Heart right ventricle (tissue), 16 donors: ENCODE measurements at regions not wholly inside any gene's neighbourhood (a gene's known extent, or its start where the extent isn't known, plus 50 kb on each side); places are given as distances from the start of the nearest gene placed in this dataset.

ENCODE experiments used
- ATAC-seq, 8 donors: fragments of 200-7000 bp; cut with Tn5 transposase; one replicate each; pipeline ENCODE4 v1.9.1; 2020; ENCODE audit warnings: mild to moderate bottlenecking in 8 of 8, moderate library complexity in 8 of 8, moderate number of reproducible peaks in 1 of 8
- DNase-seq, 2 donors: peaks; one replicate each; pipeline ENCODE4 v3.0.0-alpha.2; 2020
- H3K27ac ChIP-seq, 10 donors: fragments of 200-600 bp; sonication (generic) in 2 of 10; one replicate each; pipeline versions ENCODE4 v1.5.0 to v1.8.0; 2020 to 2022; ENCODE audit warnings: mild to moderate bottlenecking in 3 of 10
- H3K27me3 ChIP-seq, 7 donors: fragments of 200-600 bp; one replicate each; pipeline ENCODE4 v1.8.0; 2021 to 2022; ENCODE audit warnings: mild to moderate bottlenecking in 2 of 7
- H3K36me3 ChIP-seq, 9 donors: fragments of 200-600 bp; sonication (generic) in 1 of 9; one replicate each; pipeline versions ENCODE4 v1.5.0 to v1.8.0; 2020 to 2022; ENCODE audit warnings: mild to moderate bottlenecking in 2 of 9
- H3K4me1 ChIP-seq, 9 donors: fragments of 200-600 bp; sonication (generic) in 1 of 9; one replicate each; pipeline versions ENCODE4 v1.5.0 to v1.8.0; 2020 to 2022; ENCODE audit warnings: mild to moderate bottlenecking in 4 of 9
- H3K4me3 ChIP-seq, 10 donors: fragments of 200-600 bp; sonication (generic) in 2 of 10; one replicate each; pipeline versions ENCODE4 v1.5.0 to v1.8.0; 2020 to 2022; ENCODE audit warnings: mild to moderate bottlenecking in 7 of 10, moderate library complexity in 2 of 10
- H3K9me3 ChIP-seq, 11 donors: fragments of 200-600 bp in 10 of 11; sonication (generic) in 2 of 11; one replicate each; pipeline versions ENCODE4 v1.5.0 to v1.8.0; 2013 to 2022; ENCODE audit warnings: mild to moderate bottlenecking in 2 of 11, control low read depth in 1 of 11, moderate library complexity in 1 of 11
- WGBS, 2 donors: extraction: QIAGEN DNeasy Blood & Tissue Kit; methylation state at CpG; one replicate each; pipeline ENCODE4 v1.1.7; 2013; ENCODE audit warnings: inconsistent platforms in 1 of 2; 5-methylcytosine and 5-hydroxymethylcytosine counted together
- intact Hi-C, 10 donors: fragments of 100-400 bp; cut with DNase I; formaldehyde crosslinking; loops; one replicate each; pipeline versions ENCODE4 v1.11.1 to v1.14.2; 2022
- TF ChIP-seq, protein P1 (sequence below), 9 donors: fragments of 200-600 bp; sonication (generic) in 2 of 9; IDR thresholded peaks; one replicate each; pipeline versions ENCODE4 v1.5.0 to v1.8.0; 2021 to 2022; ENCODE audit warnings: antibody characterized with exemption in 9 of 9, mild to moderate bottlenecking in 5 of 9, moderate library complexity in 1 of 9
- donor health status: Arrhythmogenic right ventricular cardiomyopathy.
- donor health status: ischemic (EF 13 %, LVEDD 7.1; RV severe dilation, severe dysfunction).
- donor health status: healthy with polysubstance abuse.
- donor health status: DM: no; HTN: yes; CAD: no.
- donor health status: DM: no; HTN: no; CAD: no.
- donor health status: ischemic (EF 25% LVEDD 6.9; RV normal size, moderate dysfunction).
- donor health status: ischemic (EF 25% LVEDD 5.7; RV mildly dilated, moderate dysfunction).
- donor health status: healthy.
- donor health status: DM: yes; HTN: yes; CAD: no.
- donor health status: Ischemic cardiomyopathy.
- donor health status: ischemic (EF 35%, LVEDD 5.7; RV mildly dilated, moderate dysfunction).
- donor health status: nonischemic (EF 11% LVEDD 7.7; RV severe dilation, severe dysfunction).
- donor health status: DM: yes; HTN: yes; CAD: no.
- donor health status: PGD.
- donor health status: ischemic (EF 29% LVEDD 5.4; RV normal size, mild dysfunction).
- donor health status: nonischemic (EF 23%, LVEDD 6.1; RV moderate dilation, normal function).

DNA sequence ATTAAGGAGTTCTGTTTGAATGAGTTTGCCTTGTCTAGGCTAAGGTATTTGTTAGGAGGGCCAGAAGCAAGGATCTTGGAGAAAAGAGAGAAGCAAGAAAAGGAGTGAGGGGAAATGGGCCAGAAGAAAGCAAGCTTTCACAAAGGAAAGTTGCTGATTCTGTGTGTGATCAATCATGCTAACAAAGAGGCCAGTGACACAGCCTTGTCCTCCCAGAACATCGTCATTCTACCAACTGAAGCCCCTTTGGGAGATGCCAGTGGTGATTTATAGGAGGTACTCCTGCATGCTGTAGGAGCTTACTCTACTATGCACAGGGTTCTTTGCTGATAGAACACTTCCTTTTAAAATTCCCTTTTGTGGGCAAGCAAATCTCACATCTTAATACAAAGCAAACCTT is 449.2 kb upstream of the SPRED2 start:
- no peaks in the 10 kb centered on the region for H3K36me3 ChIP-seq
- H3K27me3 ChIP-seq: peaks cover 0 to 12% (median 7%) of the 10 kb centered on the region in 7 donors
- WGBS, 2 donors: 58% methylated on average over 1 of the region's 1 CpG
- intact Hi-C loops: no loop called here
- TF ChIP-seq, protein P1, sequence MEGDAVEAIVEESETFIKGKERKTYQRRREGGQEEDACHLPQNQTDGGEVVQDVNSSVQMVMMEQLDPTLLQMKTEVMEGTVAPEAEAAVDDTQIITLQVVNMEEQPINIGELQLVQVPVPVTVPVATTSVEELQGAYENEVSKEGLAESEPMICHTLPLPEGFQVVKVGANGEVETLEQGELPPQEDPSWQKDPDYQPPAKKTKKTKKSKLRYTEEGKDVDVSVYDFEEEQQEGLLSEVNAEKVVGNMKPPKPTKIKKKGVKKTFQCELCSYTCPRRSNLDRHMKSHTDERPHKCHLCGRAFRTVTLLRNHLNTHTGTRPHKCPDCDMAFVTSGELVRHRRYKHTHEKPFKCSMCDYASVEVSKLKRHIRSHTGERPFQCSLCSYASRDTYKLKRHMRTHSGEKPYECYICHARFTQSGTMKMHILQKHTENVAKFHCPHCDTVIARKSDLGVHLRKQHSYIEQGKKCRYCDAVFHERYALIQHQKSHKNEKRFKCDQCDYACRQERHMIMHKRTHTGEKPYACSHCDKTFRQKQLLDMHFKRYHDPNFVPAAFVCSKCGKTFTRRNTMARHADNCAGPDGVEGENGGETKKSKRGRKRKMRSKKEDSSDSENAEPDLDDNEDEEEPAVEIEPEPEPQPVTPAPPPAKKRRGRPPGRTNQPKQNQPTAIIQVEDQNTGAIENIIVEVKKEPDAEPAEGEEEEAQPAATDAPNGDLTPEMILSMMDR (IDR thresholded peaks at IDR 0.05): no peak
- DNase-seq: no peak
- no peak overlapping the region for H3K4me3 ChIP-seq
- no peak for ATAC-seq
- H3K9me3 ChIP-seq: no peaks in the 10 kb centered on the region
- H3K4me1 ChIP-seq: no peaks in the 10 kb centered on the region
- H3K27ac ChIP-seq: no peak overlapping the region

DNA sequence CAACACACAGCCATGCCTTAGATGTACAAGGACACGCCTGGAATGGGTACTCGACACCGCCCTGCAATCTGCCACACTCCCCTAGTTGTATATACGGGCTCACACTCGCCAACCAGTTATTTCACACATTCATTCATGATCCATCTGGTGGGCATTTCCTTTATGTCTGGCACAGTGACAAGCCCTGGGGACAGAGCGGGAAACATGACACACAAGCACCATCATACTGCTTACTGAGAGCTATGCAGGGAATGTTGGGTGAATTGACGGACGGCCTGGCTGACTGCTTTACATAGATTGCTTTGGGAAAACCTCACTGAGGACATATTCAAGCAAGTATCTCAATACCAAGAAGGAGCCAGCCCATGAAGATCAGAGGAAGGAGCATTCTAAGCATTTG is 448.0 kb upstream of the SPRED2 start:
- Histone ChIP-seq H3K36me3 (no peaks in the 10 kb centered on the region), H3K9me3 (no peaks in the 10 kb centered on the region), H3K27ac (no peak overlapping the region), H3K4me1 (no peaks in the 10 kb centered on the region), H3K4me3 (no peak overlapping the region), H3K27me3 (peaks cover 0 to 16% (median 7%) of the 10 kb centered on the region in 7 donors)
- intact Hi-C loops: no loop called here
- DNase-seq (no peak), ATAC-seq (no peak)
- TF ChIP-seq, protein P1 (IDR thresholded peaks at IDR 0.05): no peak
- 70 to 73% methylated on average over 8 of the region's 8 CpGs for WGBS, 2 donors

- Histone ChIP-seq H3K27ac (no peak overlapping the region), H3K4me3 (no peak overlapping the region), H3K27me3 (peaks cover 0 to 12% (median 7%) of the 10 kb centered on the region in 7 donors), H3K4me1 (no peaks in the 10 kb centered on the region), H3K36me3 (no peaks in the 10 kb centered on the region), H3K9me3 (no peaks in the 10 kb centered on the region)
- ATAC-seq: no peak
- intact Hi-C loops: no loop called here
- DNase-seq: no peak
- WGBS, 2 donors: 36 to 48% methylated on average over 3 of the region's 3 CpGs
- TF ChIP-seq, protein P1 (IDR thresholded peaks at IDR 0.05): no peak
Measured at GRCh38 chr2:65878011-65878340, 445.6 kb upstream of the SPRED2 start.

- H3K27ac ChIP-seq: no peak overlapping the region
- no peak for ATAC-seq
Measured at GRCh38 chr2:65877331-65878010, 445.1 kb upstream of the SPRED2 start.

More at GRCh38 chr2:65877331-65878010, 445.1 kb upstream of the SPRED2 start:
- WGBS, 2 donors: 68 to 70% methylated on average over 7 of the region's 7 CpGs
- peaks cover 0 to 12% (median 7%) of the 10 kb centered on the region in 7 donors for H3K27me3 ChIP-seq
- H3K4me3 ChIP-seq: no peak overlapping the region
- intact Hi-C loops: no loop called here
- no peaks in the 10 kb centered on the region for H3K4me1 ChIP-seq
- TF ChIP-seq, protein P1 (IDR thresholded peaks at IDR 0.05): no peak
- no peak for DNase-seq
- H3K9me3 ChIP-seq: no peaks in the 10 kb centered on the region
- no peaks in the 10 kb centered on the region for H3K36me3 ChIP-seq
